ENCODE measurements at regions not wholly inside any gene's neighbourhood (a gene's known extent, or its start where the extent isn't known, plus 50 kb on each side); places are given as distances from the start of the nearest gene placed in this dataset.

DNA sequence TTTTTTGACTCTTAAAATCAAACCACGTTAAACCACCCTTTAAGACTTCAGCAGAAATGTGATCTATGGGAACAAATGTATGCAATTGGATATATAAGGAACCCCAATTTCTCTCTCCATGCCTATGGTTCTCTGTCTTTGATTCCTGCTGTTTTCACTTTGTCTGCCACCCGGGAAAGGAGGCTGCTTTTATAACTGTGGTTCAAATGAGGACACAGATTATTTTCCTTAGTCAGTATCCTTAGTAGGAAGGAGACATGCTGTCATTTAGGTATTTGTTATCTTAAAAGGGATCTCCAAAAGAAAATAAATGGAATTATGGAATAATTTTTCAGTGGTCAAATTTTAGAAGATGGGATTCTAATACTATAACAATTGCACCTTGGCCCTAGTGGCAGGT lies 176.1 kb upstream of the NREP start:
- ChIA-PET POLR2A (no interaction called here), CTCF (no interaction called here)
- Mint-ChIP-seq H3K27ac (no peak overlapping the region), H3K27me3 (no peaks in the 10 kb centered on the region), H3K4me3 (no peak overlapping the region), H3K36me3 (no peaks in the 10 kb centered on the region), H3K4me1 (no peaks in the 10 kb centered on the region), H3K9me3 (no peaks in the 10 kb centered on the region)
- Histone ChIP-seq H3K27ac (ENCODE audit: low read length) (no peak overlapping the region), H3K36me3 (ENCODE audit: control insufficient read depth in 2 of 2, extremely low read depth in 1 of 2, insufficient read depth in 1 of 2, low read length in 1 of 2) (no peaks in the 10 kb centered on the region), H3K27me3 (replicated peaks in 1 of 2; ENCODE audit: control insufficient read depth in 2 of 2, extremely low read depth in 1 of 2, insufficient read depth in 2 of 2, low read length in 1 of 2) (no peaks in the 10 kb centered on the region), H3K4me1 (ENCODE audit: control insufficient read depth in 1 of 2, extremely low read depth in 1 of 2, insufficient read depth in 2 of 2, low read length in 2 of 2) (no peaks in the 10 kb centered on the region), H3K9me3 (no peaks in the 10 kb centered on the region), H3K4me3 (ENCODE audit: control insufficient read depth in 1 of 2, extremely low read depth in 1 of 2, low read length in 1 of 2) (no peak overlapping the region)
- no CpG with 5 or more reads among the region's 2 CpGs for WGBS (ENCODE audit: insufficient coverage)
- no peak for DNase-seq
- ATAC-seq (replicated peaks in 1 of 4): no peak

GRCh38 chr5:111932628-111933027 lies 175.6 kb upstream of the NREP start:
- H3K36me3 Mint-ChIP-seq: no peaks in the 10 kb centered on the region
- Histone ChIP-seq H3K36me3 (ENCODE audit: control insufficient read depth in 2 of 2, extremely low read depth in 1 of 2, insufficient read depth in 1 of 2, low read length in 1 of 2) (no peaks in the 10 kb centered on the region), H3K4me3 (ENCODE audit: control insufficient read depth in 1 of 2, extremely low read depth in 1 of 2, low read length in 1 of 2) (no peak overlapping the region), H3K9me3 (no peaks in the 10 kb centered on the region), H3K27ac (ENCODE audit: low read length) (no peak overlapping the region), H3K4me1 (ENCODE audit: control insufficient read depth in 1 of 2, extremely low read depth in 1 of 2, insufficient read depth in 2 of 2, low read length in 2 of 2) (no peaks in the 10 kb centered on the region), H3K27me3 (replicated peaks in 1 of 2; ENCODE audit: control insufficient read depth in 2 of 2, extremely low read depth in 1 of 2, insufficient read depth in 2 of 2, low read length in 1 of 2) (no peaks in the 10 kb centered on the region)
- H3K4me1 Mint-ChIP-seq: no peaks in the 10 kb centered on the region
- ChIA-PET CTCF (no interaction called here), POLR2A (no interaction called here)
- WGBS (ENCODE audit: insufficient coverage): 77% methylated on average over 3 of the region's 5 CpGs
- H3K27me3 Mint-ChIP-seq: no peaks in the 10 kb centered on the region
- DNase-seq (no peak), ATAC-seq (replicated peaks in 1 of 4) (no peak)
- H3K4me3 Mint-ChIP-seq: no peak overlapping the region
- no peaks in the 10 kb centered on the region for H3K9me3 Mint-ChIP-seq
- H3K27ac Mint-ChIP-seq: no peak overlapping the region

DNA sequence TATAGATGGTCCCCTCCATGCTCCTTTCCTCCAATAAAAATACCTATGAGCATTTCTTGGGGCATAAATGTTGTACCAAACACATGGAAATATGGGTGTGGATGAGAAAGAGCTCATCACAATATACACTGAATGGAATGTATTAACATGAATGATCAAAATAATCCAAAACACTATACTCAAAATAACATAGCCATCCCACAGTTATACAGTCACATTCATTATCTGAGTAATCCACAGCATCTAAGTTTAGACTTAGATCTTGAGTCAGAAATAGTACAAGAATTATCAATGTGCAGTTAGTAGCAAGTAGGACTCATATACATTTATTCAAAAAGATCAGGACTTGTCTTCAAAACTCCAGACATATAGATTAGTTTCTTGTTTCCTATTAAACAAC lies 175.2 kb upstream of the NREP start:
- H3K27ac ChIP-seq (ENCODE audit: low read length): no peak overlapping the region
- H3K4me3 ChIP-seq (ENCODE audit: control insufficient read depth in 1 of 2, extremely low read depth in 1 of 2, low read length in 1 of 2): no peak overlapping the region
- H3K4me1 ChIP-seq (ENCODE audit: control insufficient read depth in 1 of 2, extremely low read depth in 1 of 2, insufficient read depth in 2 of 2, low read length in 2 of 2): no peaks in the 10 kb centered on the region
- no peak overlapping the region for H3K4me3 Mint-ChIP-seq
- ATAC-seq (replicated peaks in 1 of 4) (no peak), DNase-seq (no peak)
- CTCF ChIA-PET: no interaction called here
- H3K36me3 ChIP-seq (ENCODE audit: control insufficient read depth in 2 of 2, extremely low read depth in 1 of 2, insufficient read depth in 1 of 2, low read length in 1 of 2): no peaks in the 10 kb centered on the region
- H3K27me3 Mint-ChIP-seq: no peaks in the 10 kb centered on the region
- no peaks in the 10 kb centered on the region for H3K9me3 ChIP-seq
- POLR2A ChIA-PET: no interaction called here
- H3K27ac Mint-ChIP-seq: no peak overlapping the region
- no peaks in the 10 kb centered on the region for H3K36me3 Mint-ChIP-seq
- no peaks in the 10 kb centered on the region for H3K9me3 Mint-ChIP-seq
- no peaks in the 10 kb centered on the region for H3K4me1 Mint-ChIP-seq
- H3K27me3 ChIP-seq (replicated peaks in 1 of 2; ENCODE audit: control insufficient read depth in 2 of 2, extremely low read depth in 1 of 2, insufficient read depth in 2 of 2, low read length in 1 of 2): no peaks in the 10 kb centered on the region

DNA sequence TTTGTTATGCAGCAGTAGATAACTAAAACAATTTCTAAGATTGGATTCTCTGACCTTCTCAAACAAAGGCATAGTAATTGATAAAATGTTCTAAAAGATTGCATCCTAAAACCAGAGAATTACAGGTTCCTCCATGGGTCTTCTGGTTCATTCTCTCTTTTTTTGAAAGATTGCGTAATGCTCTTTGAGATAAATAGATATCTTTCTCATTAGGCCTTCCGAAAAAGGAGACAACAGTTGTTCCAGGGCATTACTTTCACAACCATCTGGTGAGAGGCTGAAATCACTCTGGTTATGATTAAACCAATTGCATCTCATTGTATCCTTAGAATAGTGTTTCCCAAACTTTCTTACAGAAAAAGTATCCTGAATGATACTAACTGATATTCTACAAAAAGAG lies 174.7 kb upstream of the NREP start:
- ATAC-seq (replicated peaks in 1 of 4) (no peak), DNase-seq (no peak)
- H3K9me3 ChIP-seq: no peaks in the 10 kb centered on the region
- Mint-ChIP-seq H3K4me1 (no peaks in the 10 kb centered on the region), H3K9me3 (no peaks in the 10 kb centered on the region), H3K27ac (no peak overlapping the region), H3K27me3 (no peaks in the 10 kb centered on the region), H3K36me3 (no peaks in the 10 kb centered on the region), H3K4me3 (no peak overlapping the region)
- H3K4me1 ChIP-seq (ENCODE audit: control insufficient read depth in 1 of 2, extremely low read depth in 1 of 2, insufficient read depth in 2 of 2, low read length in 2 of 2): no peaks in the 10 kb centered on the region
- ChIA-PET POLR2A (no interaction called here), CTCF (no interaction called here)
- no peaks in the 10 kb centered on the region for H3K36me3 ChIP-seq (ENCODE audit: control insufficient read depth in 2 of 2, extremely low read depth in 1 of 2, insufficient read depth in 1 of 2, low read length in 1 of 2)
- no peak overlapping the region for H3K4me3 ChIP-seq (ENCODE audit: control insufficient read depth in 1 of 2, extremely low read depth in 1 of 2, low read length in 1 of 2)
- no peak overlapping the region for H3K27ac ChIP-seq (ENCODE audit: low read length)
- WGBS (ENCODE audit: insufficient coverage): no CpG with 5 or more reads among the region's 2 CpGs
- no peaks in the 10 kb centered on the region for H3K27me3 ChIP-seq (replicated peaks in 1 of 2; ENCODE audit: control insufficient read depth in 2 of 2, extremely low read depth in 1 of 2, insufficient read depth in 2 of 2, low read length in 1 of 2)

DNA sequence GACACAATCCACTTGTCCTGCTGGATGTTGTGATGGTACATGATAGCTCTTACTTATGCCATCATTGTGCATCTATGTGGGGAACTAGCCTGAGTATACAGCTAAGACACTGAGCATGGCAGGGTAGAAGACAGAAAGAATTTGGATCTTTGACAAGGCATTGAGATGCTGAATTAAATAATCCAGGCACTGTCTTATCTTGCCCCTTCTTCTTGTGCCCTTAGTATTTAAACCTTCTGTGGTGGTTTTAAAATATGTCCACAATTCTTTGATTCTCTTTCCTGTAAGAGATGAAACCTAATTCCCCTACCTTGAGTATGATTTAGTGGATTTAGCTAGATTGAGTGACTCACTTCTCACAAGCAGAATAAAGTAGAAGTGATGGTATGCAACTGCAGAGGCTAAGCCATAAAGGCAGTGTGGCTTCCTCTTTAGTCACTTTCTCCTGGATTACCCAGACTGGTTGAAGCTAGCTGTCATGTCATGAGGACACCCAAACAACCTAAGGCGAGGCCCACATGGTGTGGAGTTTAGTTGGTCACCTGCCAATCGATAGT lies 174.0 kb upstream of the NREP start:
- no peaks in the 10 kb centered on the region for H3K4me1 ChIP-seq (ENCODE audit: control insufficient read depth in 1 of 2, extremely low read depth in 1 of 2, insufficient read depth in 2 of 2, low read length in 2 of 2)
- no peaks in the 10 kb centered on the region for H3K9me3 ChIP-seq
- H3K27ac ChIP-seq (ENCODE audit: low read length): no peak overlapping the region
- ChIA-PET POLR2A (no interaction called here), CTCF (no interaction called here)
- no peak overlapping the region for H3K4me3 ChIP-seq (ENCODE audit: control insufficient read depth in 1 of 2, extremely low read depth in 1 of 2, low read length in 1 of 2)
- H3K9me3 Mint-ChIP-seq: no peaks in the 10 kb centered on the region
- no peaks in the 10 kb centered on the region for H3K27me3 Mint-ChIP-seq
- H3K36me3 Mint-ChIP-seq: no peaks in the 10 kb centered on the region
- H3K36me3 ChIP-seq (ENCODE audit: control insufficient read depth in 2 of 2, extremely low read depth in 1 of 2, insufficient read depth in 1 of 2, low read length in 1 of 2): no peaks in the 10 kb centered on the region
- WGBS (ENCODE audit: insufficient coverage): no CpG with 5 or more reads among the region's 2 CpGs
- H3K4me3 Mint-ChIP-seq: no peak overlapping the region
- DNase-seq (no peak), ATAC-seq (replicated peaks in 1 of 4) (no peak)
- no peaks in the 10 kb centered on the region for H3K27me3 ChIP-seq (replicated peaks in 1 of 2; ENCODE audit: control insufficient read depth in 2 of 2, extremely low read depth in 1 of 2, insufficient read depth in 2 of 2, low read length in 1 of 2)
- H3K4me1 Mint-ChIP-seq: no peaks in the 10 kb centered on the region
- H3K27ac Mint-ChIP-seq: no peak overlapping the region

DNA sequence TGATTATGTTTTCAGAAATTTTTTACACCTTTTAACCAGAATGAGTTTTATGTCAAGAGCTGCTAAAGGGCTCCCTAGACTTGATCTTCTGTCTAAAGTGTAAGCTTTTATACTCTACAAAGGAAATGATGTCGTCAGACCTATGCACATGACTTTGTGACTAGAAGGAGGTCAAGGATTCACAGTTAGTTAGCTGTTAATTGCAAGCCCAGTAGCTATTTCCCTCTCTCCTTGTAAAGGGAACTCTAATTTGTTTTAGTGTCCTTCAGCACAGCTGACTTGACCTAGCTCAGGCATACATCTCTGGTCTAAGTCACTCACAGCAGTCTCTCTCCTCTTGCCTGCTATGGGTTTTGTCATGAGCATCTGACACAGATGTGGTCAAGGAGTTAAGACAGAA lies 173.5 kb upstream of the NREP start:
- Histone ChIP-seq H3K4me1 (ENCODE audit: control insufficient read depth in 1 of 2, extremely low read depth in 1 of 2, insufficient read depth in 2 of 2, low read length in 2 of 2) (no peaks in the 10 kb centered on the region), H3K27me3 (replicated peaks in 1 of 2; ENCODE audit: control insufficient read depth in 2 of 2, extremely low read depth in 1 of 2, insufficient read depth in 2 of 2, low read length in 1 of 2) (no peaks in the 10 kb centered on the region), H3K9me3 (no peaks in the 10 kb centered on the region), H3K4me3 (ENCODE audit: control insufficient read depth in 1 of 2, extremely low read depth in 1 of 2, low read length in 1 of 2) (no peak overlapping the region), H3K36me3 (ENCODE audit: control insufficient read depth in 2 of 2, extremely low read depth in 1 of 2, insufficient read depth in 1 of 2, low read length in 1 of 2) (no peaks in the 10 kb centered on the region), H3K27ac (ENCODE audit: low read length) (no peak overlapping the region)
- DNase-seq: no peak
- Mint-ChIP-seq H3K4me3 (no peak overlapping the region), H3K9me3 (no peaks in the 10 kb centered on the region), H3K4me1 (no peaks in the 10 kb centered on the region), H3K27ac (no peak overlapping the region), H3K36me3 (no peaks in the 10 kb centered on the region), H3K27me3 (peaks cover 0 to 3% of the 10 kb centered on the region in 2 donors)
- ATAC-seq (replicated peaks in 1 of 4): no peak
- ChIA-PET POLR2A (no interaction called here), CTCF (no interaction called here)
- WGBS (ENCODE audit: insufficient coverage): 80% methylated on average over 1 of the region's 1 CpG

DNA sequence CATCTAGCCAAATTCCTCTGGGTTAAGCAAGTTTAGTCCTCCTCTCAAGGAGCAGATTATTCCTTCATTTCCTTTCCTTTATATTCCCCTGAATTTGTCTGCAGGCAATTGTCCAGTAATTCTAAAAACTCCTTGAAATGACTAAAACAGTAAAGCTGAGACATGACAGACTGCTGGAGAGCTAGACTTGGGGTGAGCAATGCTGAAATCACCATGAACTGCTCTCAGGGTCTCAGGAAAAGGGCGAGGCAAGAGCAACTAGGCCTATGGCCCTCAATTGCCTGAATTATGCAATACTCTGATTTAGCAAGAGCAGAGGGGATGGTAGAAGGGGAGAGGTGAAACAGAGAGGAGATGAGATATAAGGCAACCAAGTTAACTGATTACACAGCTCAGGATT lies 172.9 kb upstream of the NREP start:
- no peak for ATAC-seq (replicated peaks in 1 of 4)
- Histone ChIP-seq H3K27ac (ENCODE audit: low read length) (no peak overlapping the region), H3K4me3 (ENCODE audit: control insufficient read depth in 1 of 2, extremely low read depth in 1 of 2, low read length in 1 of 2) (no peak overlapping the region), H3K4me1 (ENCODE audit: control insufficient read depth in 1 of 2, extremely low read depth in 1 of 2, insufficient read depth in 2 of 2, low read length in 2 of 2) (no peaks in the 10 kb centered on the region), H3K27me3 (replicated peaks in 1 of 2; ENCODE audit: control insufficient read depth in 2 of 2, extremely low read depth in 1 of 2, insufficient read depth in 2 of 2, low read length in 1 of 2) (peaks cover 0 to 2% of the 10 kb centered on the region in 2 experiments), H3K36me3 (ENCODE audit: control insufficient read depth in 2 of 2, extremely low read depth in 1 of 2, insufficient read depth in 1 of 2, low read length in 1 of 2) (no peaks in the 10 kb centered on the region), H3K9me3 (no peaks in the 10 kb centered on the region)
- Mint-ChIP-seq H3K4me3 (no peak overlapping the region), H3K9me3 (no peaks in the 10 kb centered on the region), H3K27ac (no peak overlapping the region), H3K4me1 (no peaks in the 10 kb centered on the region), H3K36me3 (no peaks in the 10 kb centered on the region), H3K27me3 (peaks cover 0 to 3% of the 10 kb centered on the region in 2 donors)
- no peak for DNase-seq
- 50% methylated on average over 1 of the region's 1 CpG for WGBS (ENCODE audit: insufficient coverage)
- CTCF ChIA-PET: no interaction called here
- POLR2A ChIA-PET: interaction anchor here in 1 of 2 donors (0.6 kb wide), 1 partner anchor 20 kb away, joined by 4 read pairs; no protein-coding TSS in a partner anchor

Data from T-cell (primary cell).